ENCODE measurements at regions not wholly inside any gene's neighbourhood (a gene's known extent, or its start where the extent isn't known, plus 50 kb on each side); places are given as distances from the start of the nearest gene placed in this dataset.
"Not testable (repeated sequence)": the region's sequence is repeated elsewhere in the genome, so short reads cannot be mapped to it uniquely, and the experiment has no call there.

DNA sequence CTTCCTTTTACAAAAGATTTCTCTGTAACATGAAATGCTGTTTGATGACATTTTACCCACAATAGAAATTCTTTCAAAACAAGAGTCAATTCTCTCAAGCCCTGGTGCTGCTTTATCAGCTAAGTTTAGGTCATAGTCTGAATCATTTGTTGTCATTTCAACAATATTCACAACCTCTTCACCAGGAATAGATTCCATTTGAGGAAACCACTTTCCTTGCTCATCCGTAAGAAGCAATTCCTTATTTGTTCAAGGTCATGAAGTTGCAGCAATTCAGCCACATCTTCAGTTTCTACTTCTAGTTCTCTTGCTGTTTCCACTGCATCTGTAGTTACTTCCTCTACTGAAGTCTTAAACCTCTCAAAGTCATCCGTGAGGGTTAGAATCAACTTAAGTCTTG lies 315.3 kb downstream of the TYW1 start:
- Histone ChIP-seq H3K4me1 (no peaks in the 10 kb centered on the region), H3K36me3 (peaks cover 50 to 66% of the 10 kb centered on the region in 2 donors), H3K27me3 (no peaks in the 10 kb centered on the region), H3K4me3 (replicated peaks in 1 of 3) (no peak overlapping the region), H3K27ac (no peak overlapping the region), H3K9me3 (no peaks in the 10 kb centered on the region)
- TF ChIP-seq POLR2A (IDR thresholded peaks at IDR 0.05), result no peak
- TF ChIP-seq, protein P1, sequence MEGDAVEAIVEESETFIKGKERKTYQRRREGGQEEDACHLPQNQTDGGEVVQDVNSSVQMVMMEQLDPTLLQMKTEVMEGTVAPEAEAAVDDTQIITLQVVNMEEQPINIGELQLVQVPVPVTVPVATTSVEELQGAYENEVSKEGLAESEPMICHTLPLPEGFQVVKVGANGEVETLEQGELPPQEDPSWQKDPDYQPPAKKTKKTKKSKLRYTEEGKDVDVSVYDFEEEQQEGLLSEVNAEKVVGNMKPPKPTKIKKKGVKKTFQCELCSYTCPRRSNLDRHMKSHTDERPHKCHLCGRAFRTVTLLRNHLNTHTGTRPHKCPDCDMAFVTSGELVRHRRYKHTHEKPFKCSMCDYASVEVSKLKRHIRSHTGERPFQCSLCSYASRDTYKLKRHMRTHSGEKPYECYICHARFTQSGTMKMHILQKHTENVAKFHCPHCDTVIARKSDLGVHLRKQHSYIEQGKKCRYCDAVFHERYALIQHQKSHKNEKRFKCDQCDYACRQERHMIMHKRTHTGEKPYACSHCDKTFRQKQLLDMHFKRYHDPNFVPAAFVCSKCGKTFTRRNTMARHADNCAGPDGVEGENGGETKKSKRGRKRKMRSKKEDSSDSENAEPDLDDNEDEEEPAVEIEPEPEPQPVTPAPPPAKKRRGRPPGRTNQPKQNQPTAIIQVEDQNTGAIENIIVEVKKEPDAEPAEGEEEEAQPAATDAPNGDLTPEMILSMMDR (IDR thresholded peaks at IDR 0.05), result no peak
- DNase-seq, result no peak
- intact Hi-C loops (cut with DNase I), result no loop called here
- WGBS, 2 donors, result 93% methylated on average over 2 of the region's 2 CpGs

DNA sequence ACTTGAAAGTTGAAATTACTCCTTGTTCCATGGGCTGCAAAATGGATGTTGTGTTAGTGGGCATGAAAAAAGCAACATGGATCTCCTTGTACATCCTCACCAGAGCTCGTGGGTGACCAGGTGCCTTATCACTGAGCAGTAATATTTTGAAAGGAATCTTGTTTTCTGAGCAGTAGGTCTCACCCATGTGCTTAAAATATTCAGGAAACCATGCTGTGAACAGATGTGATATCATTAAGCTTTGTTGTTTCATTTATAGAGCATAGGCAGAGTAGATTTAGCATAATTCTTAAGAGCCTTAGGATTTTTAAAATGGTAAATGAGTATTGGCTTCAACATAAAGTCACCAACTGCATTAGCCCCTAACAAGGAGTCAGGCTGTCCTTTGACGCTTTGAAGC lies 316.6 kb downstream of the TYW1 start:
- Histone ChIP-seq H3K4me3 (replicated peaks in 1 of 3) (no peak overlapping the region), H3K27ac (no peak overlapping the region), H3K36me3 (peaks cover 57 to 71% of the 10 kb centered on the region in 2 donors), H3K27me3 (no peaks in the 10 kb centered on the region), H3K9me3 (no peaks in the 10 kb centered on the region), H3K4me1 (no peaks in the 10 kb centered on the region)
- intact Hi-C loops (cut with DNase I), result no loop called here
- TF ChIP-seq, protein P1 (IDR thresholded peaks at IDR 0.05), result no peak
- no peak for TF ChIP-seq POLR2A (IDR thresholded peaks at IDR 0.05)
- DNase-seq, result no peak
- 96 to 97% methylated on average over 2 of the region's 2 CpGs for WGBS, 2 donors

DNA sequence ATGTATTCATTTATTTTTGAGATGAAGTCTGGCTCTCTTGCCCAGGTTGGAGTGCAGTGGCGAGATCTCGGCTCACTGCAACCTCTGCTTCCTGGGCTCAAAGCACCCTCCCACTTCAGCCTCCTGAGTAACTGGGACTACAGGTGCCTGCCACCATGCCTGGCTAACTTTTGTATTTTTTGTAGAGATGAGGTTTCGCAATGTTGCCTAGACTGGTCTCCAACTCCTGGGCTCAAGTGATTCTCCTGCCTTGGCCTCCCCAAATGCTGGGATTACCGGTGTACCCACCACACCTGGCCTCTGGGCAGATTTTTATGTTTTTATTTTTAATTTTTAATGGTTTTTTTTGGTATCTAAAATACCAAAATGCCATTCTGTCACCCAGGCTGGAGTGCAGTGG lies 320.3 kb downstream of the TYW1 start:
- H3K4me3 ChIP-seq (replicated peaks in 1 of 3); intact Hi-C loops (cut with DNase I); H3K27ac ChIP-seq; H3K27me3 ChIP-seq; DNase-seq; H3K4me1 ChIP-seq; H3K9me3 ChIP-seq: not testable (repeated sequence)
- peaks cover 25 to 45% of the 10 kb centered on the region in 2 donors for H3K36me3 ChIP-seq
- 95 to 98% methylated on average over 4 of the region's 4 CpGs for WGBS, 2 donors

DNA sequence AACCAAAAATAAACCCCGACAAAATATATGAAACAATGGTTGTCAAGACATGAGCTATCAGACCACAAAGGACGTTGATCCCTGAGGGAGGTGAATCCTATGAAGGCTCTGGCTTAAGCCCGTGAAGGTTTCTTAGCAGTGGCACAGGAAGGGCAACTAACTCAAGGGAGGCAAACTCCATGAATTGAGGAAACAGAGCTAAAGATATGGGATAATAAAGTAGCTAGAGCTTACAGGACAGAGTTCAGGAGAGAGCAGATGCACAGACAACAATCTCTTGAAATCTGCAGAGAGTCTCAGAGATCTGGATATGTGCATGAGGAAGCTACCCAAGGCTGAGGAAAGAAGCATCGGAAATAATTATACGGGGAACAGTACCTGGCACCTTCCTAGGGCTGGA lies 331.6 kb downstream of the TYW1 start:
- H3K36me3 ChIP-seq; H3K4me1 ChIP-seq; H3K27ac ChIP-seq; H3K27me3 ChIP-seq; H3K9me3 ChIP-seq; H3K4me3 ChIP-seq (replicated peaks in 1 of 3); DNase-seq; intact Hi-C loops (cut with DNase I): not testable (repeated sequence)
- 66 to 85% methylated on average over 3 to 5 of the region's 5 CpGs for WGBS, 2 donors

DNA sequence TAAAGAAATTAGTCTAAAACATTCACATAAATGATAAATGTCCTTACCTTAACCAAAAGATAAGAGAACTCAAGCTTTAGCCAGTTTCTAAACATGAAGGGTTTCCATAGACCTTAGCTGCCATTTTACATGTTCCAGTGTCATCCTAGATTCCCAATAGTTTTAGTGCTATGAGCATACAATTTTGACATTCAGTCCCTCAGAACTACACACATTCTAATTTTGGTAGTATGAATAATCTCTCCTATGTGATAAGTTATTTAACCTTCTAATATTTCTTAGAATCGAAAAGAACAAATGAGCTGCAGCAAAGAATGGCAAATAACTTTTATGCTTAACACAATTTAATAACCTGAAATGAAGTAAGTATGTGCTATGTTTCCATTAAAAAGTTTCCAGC lies 338.5 kb downstream of the TYW1 start:
- DNase-seq; H3K27me3 ChIP-seq; H3K36me3 ChIP-seq; H3K4me1 ChIP-seq; H3K4me3 ChIP-seq (replicated peaks in 1 of 3); intact Hi-C loops (cut with DNase I); H3K27ac ChIP-seq; H3K9me3 ChIP-seq: not testable (repeated sequence)
- 81 to 94% methylated on average over 1 of the region's 1 CpG for WGBS, 2 donors

DNA sequence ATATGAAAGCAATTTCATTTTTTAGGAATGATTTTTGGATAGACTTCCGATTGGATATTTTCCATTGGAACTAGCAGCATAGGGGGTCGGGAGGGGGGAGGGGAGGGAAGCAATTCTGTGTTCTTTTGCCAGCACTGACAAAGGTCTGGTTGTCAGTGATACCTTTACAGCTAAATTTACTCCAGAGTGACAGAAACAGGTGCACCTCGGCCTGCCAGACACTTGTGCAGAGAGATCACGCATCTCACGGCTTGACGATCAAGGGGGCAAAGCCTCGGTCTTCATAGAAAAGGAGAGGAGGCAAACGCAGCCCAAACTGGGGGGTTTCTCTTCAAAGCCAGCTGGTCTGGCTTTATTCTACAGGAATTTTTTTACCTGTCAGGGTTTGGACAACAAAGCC lies 339.0 kb downstream of the TYW1 start:
- H3K36me3 ChIP-seq; DNase-seq; H3K27me3 ChIP-seq; intact Hi-C loops (cut with DNase I); H3K9me3 ChIP-seq; H3K4me3 ChIP-seq (replicated peaks in 1 of 3); H3K4me1 ChIP-seq; H3K27ac ChIP-seq: not testable (repeated sequence)
- no CpG with 5 or more reads among the region's 8 CpGs for WGBS, 2 donors

DNA sequence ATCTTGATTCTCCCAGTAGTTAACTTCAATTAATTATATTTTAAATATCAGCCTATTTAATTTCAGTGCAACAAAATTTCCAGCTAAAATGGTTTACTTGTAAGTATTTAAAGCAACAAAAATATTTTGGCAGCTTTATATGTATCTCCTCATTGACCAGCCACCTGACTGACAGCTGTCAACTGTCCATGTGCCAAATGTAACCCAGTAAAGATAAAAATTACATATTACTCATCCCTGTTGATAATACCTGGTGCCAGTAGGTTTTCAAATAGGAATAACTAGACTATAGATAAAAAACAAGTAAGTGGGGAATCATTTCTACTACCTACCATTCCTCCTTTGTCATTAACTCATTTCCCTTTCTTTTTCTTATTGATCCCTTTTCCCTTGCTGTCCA lies 341.9 kb downstream of the TYW1 start:
- H3K9me3 ChIP-seq; intact Hi-C loops (cut with DNase I); H3K4me3 ChIP-seq (replicated peaks in 1 of 3); H3K27me3 ChIP-seq; H3K4me1 ChIP-seq; DNase-seq; H3K27ac ChIP-seq; H3K36me3 ChIP-seq: not testable (repeated sequence)

DNA sequence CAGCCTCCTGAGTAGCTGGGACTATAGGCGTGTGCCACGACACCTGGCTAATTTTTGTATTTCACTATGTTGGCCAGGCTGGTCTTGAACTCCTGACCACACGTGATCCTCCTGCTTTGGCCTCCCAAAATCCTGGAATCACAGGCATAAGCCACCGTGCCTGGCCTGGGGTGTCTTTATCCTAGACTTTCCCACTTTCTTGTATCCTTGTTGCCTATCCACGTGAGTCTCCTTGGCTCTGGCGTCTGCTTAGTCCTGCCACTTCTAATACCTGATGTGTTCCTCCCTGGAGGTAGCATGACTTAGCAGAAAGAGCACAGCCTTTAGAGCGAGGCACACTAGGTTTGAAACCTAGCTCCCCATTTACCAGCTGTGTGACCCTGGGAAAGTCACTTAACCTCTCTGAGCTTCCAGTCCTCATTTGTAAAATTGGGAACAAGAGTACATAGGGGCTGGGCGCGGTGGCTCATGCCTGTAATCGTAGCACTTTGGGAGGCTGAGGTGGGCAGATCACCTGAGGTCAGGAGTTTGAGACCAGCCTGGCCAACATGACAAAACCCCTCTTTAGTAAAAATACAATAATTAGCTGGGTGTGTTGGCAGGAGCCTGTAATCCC lies 344.6 kb downstream of the TYW1 start:
- H3K27me3 ChIP-seq, result no peaks in the 10 kb centered on the region
- no peaks in the 10 kb centered on the region for H3K9me3 ChIP-seq
- intact Hi-C loops (cut with DNase I), result no loop called here
- no peak for TF ChIP-seq POLR2A (IDR thresholded peaks at IDR 0.05)
- TF ChIP-seq, protein P1 (IDR thresholded peaks at IDR 0.05), result no peak
- H3K4me3 ChIP-seq (replicated peaks in 1 of 3), result no peak overlapping the region
- DNase-seq, result no peak
- peaks cover 0 to 12% of the 10 kb centered on the region in 2 donors for H3K36me3 ChIP-seq
- WGBS, 2 donors, result 89 to 91% methylated on average over 10 of the region's 10 CpGs
- no peaks in the 10 kb centered on the region for H3K4me1 ChIP-seq
- no peak overlapping the region for H3K27ac ChIP-seq
